ENCODE measurements at regions not wholly inside any gene's neighbourhood (a gene's known extent, or its start where the extent isn't known, plus 50 kb on each side); places are given as distances from the start of the nearest gene placed in this dataset.
"Not testable (repeated sequence)": the region's sequence is repeated elsewhere in the genome, so short reads cannot be mapped to it uniquely, and the experiment has no call there.

GRCh38 chr3:139095803-139096466 is 51.2 kb upstream of the PRR23C start:
- no peak for DNase-seq

- no peak for DNase-seq
Measured at GRCh38 chr3:139096670-139097069, 52.0 kb upstream of the PRR23C start.

GRCh38 chr3:139098391-139098790 is 53.7 kb upstream of the PRR23C start:
- no peak for DNase-seq

- DNase-seq, result no peak
Measured at GRCh38 chr3:139099968-139100817, 55.5 kb upstream of the PRR23C start.

- DNase-seq, result no peak
Measured at GRCh38 chr3:139100821-139101220, 56.1 kb upstream of the PRR23C start.

GRCh38 chr3:139101396-139101795 is 56.7 kb upstream of the PRR23C start:
- no peak for DNase-seq

- DNase-seq, result no peak
Measured at GRCh38 chr3:139103484-139103883, 58.8 kb upstream of the PRR23C start.

- no peak for DNase-seq
Measured at GRCh38 chr3:139104062-139104461, 59.4 kb upstream of the PRR23C start.

GRCh38 chr3:139105154-139105702 is 60.5 kb upstream of the PRR23C start:
- no peak for DNase-seq

- no peak for DNase-seq
Measured at GRCh38 chr3:139106013-139106932, 61.6 kb upstream of the PRR23C start.

GRCh38 chr3:139107424-139108252 is 62.9 kb upstream of the PRR23C start:
- no peak for DNase-seq

GRCh38 chr3:139108253-139108969 is 63.7 kb upstream of the PRR23C start:
- DNase-seq, result no peak

GRCh38 chr3:139109271-139109670 is 64.6 kb upstream of the PRR23C start:
- DNase-seq, result no peak

- no peak for DNase-seq
Measured at GRCh38 chr3:139110072-139110830, 65.6 kb upstream of the PRR23C start.

- DNase-seq, result not testable (repeated sequence)
Measured at GRCh38 chr3:139110929-139111328, 66.2 kb upstream of the PRR23C start.

- peak; percentile 29 to 45 for DNase-seq
Measured at GRCh38 chr3:139111392-139112229, 66.9 kb upstream of the PRR23C start.

GRCh38 chr3:139112230-139112558 is 67.5 kb upstream of the PRR23C start:
- no peak for DNase-seq

- no peak for DNase-seq
Measured at GRCh38 chr3:139113231-139113992, 68.7 kb upstream of the PRR23C start.

- DNase-seq, result no peak
Measured at GRCh38 chr3:139113993-139114375, 69.3 kb upstream of the PRR23C start.
